GM20431 (cell line): ENCODE measurements at regions not wholly inside any gene's neighbourhood (a gene's known extent, or its start where the extent isn't known, plus 50 kb on each side); places are given as distances from the start of the nearest gene placed in this dataset.

Experiments used
- in situ Hi-C: fragments of 300-500 bp; cut with MseI, MboI; formaldehyde crosslinking; loops from one replicate; pipeline ENCODE4 v1.15.0; 2020; ENCODE audit warnings: low sequenced_read_pairs; ENCODE audit not compliant: unreplicated experiment

DNA sequence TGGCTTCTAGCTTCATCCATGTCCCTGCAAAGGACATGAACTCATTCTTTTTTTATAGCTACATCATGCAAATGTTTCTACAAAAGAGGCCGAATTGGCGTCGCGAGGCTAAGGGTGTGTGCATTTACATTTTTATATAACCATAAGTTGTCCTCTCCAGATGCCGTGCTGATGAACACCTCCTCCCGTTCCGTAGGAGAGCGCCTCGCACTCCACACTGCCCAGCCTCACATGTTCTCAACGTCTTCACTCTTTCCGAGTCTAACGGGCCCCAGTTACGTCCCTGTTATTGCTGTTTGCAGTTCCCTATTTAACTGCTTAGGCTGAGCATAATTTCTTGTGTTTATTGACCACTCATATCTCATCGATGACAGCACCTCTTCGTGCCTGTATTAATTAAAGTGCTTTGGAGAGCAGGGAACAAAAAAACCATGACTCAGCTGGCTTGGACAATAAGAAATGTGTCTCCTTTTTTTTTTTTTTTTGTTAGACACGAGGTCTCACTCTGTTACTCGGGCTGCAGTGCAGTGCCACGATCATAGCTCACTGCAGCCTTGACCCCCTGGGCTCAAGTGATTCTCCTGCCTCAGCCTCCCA lies 113.5 kb upstream of the SDK1 start:
- in situ Hi-C loops = no loop called here

DNA sequence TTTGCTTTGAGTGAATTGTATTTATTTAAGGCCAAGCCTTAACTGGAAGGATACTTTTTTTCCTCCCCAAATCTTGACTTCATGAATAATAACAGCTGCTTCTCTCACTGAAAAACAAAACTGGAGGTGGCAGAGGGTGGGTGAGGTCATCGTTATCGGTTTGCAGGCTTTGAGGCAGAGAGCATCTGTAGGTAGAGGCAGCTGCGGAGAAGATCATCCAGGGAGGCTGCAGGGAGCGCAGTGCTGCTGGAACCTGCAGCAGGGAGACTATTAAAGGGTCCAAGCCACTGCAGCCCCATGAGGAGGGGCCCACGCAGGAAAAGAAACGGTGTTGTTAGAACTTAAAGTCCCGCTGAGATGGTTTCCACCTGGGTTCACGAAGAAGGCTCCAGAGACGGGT lies 112.1 kb upstream of the SDK1 start:
- in situ Hi-C loops = no loop called here

DNA sequence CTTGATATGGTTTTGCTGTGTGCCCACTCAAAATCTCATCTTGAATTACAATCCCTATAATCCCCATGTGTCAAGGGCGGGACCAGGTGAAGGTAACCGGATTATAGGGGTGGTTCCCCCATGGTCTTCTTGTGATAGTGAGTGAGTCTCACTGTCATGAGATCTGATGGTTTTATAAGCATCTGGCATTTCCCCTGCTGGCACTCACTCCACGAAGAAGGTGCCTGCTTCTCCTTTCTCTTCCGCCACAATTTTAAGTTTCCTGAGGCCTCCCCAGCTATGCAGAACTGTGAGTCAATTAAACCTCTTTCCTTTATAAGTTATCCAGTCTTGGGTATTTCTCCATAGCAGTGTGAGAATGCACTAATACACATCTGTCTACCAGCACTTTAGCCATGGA lies 109.5 kb upstream of the SDK1 start:
- in situ Hi-C loops = no loop called here

DNA sequence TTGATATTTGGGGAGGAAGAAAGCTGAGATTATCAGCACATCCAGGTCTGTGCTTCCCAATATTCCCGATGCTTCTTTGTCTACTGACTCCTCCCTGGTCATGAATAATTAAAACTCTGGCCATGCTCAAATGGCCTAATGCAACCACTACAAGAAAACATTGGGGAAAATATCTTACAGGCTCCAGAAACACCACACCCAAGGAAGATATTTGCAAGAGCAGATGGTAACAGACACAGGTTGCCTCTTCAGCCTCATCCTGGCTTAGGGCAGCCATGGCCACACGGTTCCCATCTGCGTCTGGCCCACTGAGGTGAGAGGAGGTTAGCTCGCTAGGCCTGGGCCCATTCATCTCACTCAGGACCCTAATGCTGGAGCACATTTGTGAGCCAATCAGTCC lies 108.4 kb upstream of the SDK1 start:
- in situ Hi-C loops = no loop called here

DNA sequence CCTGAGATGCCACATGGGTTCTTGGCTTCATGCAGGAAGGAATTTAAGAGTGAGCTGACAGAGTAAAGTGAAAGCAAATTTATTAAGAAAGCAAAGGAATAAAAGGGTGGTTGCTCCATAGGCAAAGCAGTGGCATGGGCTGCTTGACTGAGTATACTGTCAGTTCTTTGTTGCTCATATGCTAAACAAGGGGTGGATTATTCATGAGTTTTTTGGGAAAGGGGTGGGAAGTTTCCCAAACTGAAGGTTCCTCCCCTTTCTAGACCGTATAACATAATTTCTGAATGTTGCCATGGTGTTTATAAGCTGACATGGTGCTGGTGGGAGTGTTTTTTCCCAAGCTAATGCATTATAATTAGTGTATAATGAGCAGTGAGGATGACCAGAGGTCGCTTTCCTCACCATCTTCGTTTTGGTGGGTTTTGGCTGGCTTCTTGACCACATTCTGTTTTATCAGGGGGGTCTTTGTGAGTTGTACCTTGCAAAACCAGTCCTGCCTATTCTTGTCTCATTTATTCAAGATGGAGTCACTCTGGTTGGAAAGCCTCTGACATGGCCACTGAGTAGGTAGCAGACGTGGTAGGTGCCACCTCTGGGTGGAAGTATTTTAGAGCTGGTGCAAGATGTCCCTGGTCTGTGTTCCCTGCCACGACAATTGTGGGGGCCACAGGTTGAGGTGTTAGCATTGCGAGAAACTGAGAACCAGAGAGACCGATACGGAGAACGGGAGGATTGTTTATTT lies 107.5 kb upstream of the SDK1 start:
- in situ Hi-C loops = no loop called here

DNA sequence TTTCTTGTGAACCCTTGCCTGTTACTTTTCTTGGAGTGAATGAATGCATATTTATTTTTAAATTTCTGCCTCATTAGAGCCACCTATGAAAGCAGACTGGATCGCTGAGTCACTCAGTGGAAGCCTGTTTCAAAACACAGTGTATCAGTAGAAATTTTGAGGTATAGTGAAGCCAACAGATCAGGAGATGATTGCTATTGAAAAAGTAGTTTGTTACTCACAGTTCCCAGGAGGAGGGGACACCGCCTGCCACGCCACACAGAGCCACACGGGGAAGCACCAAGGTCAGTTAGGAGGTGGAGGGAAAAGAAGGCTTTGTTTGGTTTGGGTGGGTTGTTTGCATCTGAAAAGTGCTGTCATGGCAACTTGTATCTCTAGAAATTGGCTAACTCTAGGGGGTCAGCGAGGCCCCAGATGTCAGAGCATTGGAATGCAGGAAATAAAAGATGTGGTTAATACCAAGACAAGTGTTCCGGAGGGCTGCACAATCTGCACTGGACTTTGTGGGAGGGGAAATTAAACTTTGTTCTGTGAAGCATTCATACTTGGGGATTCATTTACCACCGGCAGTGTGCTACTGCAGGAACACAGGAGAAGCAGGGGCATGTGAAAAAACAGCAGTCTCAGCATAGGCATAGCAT lies 106.4 kb upstream of the SDK1 start:
- in situ Hi-C loops = no loop called here

DNA sequence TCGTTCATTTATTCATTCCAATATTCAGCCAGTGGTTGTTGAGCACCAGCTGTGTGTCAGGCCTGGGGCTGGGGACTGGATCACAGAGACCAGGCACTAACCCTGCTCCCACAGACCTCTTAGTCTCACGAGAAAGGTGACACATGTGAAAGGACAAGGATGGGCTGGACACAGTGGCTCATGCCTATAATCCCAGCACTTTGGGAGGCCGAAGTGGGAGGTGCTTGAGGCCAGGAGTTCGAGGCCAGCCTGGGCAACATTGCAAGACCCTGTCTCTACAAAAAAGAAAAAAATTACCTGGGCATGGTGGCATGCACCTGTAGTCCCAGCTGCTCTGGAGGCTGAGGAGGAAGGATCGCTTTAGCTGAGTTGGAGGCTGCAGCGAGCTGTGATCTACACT lies 105.9 kb upstream of the SDK1 start:
- in situ Hi-C loops = no loop called here

DNA sequence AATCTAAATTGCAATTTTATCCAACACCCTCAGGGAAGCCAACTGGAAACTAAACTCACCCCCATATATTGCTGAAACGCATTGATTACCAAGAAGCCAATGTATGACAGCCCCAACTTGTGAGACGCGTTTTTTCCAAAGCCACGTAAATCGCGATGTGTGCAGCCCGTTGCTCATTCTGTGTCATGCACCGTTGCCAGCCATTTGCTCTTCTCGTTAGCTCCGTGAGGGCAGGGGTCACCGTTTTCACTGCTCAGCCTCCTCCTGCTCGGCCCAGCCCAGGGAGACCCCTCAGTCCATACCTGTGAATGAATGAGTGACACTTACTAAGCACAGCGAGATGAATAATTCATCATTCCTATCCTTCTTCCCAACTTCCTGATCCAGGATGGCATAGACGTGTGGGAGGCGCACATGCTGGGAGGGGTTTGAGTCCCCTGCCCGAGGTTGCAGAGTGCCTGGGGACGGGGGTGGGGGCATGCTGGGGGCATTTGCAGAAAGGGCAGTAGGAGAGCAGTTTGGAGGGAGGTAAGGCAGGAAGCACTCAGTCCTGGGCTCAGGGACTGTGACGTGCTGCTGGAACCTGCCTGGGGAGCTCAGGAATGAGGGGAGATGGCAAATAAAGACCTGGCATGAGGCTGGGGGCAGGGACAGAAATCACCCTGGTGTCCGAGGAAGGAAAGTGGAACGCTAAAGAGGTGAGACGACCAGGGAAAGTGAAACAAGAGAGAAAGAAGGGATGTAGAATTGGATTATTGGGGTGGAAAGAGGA lies 104.2 kb upstream of the SDK1 start:
- in situ Hi-C loops = no loop called here

DNA sequence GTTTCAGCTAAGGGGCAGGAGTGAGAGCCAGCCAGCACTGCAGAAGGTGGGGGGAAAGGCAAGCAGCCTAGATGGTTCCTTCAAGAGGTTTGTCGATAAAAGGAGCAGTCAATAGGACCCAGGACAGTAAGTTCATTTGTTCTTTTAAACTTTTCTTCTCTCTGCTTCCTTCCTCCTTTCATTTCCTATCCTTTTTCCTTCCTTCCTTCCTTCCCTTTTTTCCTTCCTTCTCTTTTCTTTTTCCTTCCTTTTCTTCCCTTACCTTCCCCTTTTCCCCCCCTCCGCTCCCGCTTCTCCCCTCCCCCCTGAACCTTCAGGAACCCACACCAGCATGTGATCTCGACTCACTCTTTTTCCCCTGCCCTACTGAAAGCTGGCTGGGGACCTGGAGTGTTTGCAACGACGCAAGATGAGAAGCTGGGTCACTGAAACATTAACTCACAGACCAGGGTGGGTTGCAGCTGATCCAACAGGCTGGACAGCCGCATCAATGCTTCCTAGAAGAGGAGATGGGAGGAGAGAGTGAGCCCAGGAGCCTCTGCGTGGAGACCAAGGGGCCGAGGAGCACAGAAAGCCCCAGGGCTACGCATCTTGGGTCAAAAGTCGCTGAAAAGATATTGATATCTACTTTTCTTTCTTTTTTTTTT lies 103.4 kb upstream of the SDK1 start:
- in situ Hi-C loops = no loop called here

DNA sequence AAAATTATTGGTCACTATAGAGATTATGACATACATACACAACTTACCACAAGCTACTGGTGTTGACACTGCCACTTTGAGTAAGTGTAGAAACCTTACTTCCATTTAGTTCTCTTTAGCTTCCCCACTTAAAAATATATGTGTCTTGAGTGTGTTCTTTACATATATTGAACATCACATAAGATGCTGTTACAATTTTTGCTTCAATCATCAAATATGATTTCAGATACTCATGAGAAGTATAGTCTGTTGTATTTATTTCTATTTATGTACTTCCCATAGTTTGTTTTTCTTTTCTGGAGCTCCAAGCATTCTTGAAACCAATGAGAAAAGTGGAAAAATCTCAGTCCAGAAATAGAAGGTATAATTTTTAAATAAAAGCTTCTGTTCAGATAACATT lies 102.7 kb upstream of the SDK1 start:
- in situ Hi-C loops = no loop called here

DNA sequence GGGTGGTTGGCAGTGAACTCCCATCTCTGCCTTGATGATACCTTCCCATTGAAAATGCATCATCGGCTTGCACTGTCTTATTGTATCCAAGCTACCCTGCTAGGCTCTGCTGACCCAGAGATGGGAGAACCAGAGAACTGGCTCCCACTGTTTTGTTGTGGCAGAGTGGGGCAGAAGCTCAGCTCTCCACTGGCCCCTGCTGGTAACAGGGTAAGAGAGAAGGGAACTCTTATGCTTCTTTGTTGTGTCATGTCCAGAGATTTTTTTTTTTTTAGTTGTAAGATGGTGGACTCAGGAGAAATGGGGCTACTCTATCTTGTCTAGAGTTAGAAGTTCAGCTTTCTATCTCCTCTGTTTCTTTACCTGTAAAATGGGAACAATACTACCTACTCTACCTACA lies 100.5 kb upstream of the SDK1 start:
- in situ Hi-C loops = no loop called here

DNA sequence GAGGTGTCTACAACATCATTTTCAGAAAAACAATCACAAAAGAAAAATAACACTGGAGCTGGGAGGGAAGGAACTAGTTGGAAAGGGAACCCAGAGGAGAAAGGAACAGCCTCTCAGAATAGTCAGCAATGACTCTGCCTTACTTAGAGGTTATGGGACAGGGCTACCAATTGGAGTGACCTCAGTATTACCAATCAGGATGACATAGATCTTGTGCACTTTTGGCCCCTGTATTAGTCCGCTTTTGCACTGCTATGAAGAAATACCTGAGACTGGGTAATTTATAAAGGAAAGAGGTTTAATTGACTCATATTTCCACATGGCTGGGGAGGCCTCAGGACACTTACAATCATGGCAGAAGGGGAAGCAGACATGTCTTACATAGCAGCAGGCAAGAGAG lies 99.7 kb upstream of the SDK1 start:
- in situ Hi-C loops = no loop called here

DNA sequence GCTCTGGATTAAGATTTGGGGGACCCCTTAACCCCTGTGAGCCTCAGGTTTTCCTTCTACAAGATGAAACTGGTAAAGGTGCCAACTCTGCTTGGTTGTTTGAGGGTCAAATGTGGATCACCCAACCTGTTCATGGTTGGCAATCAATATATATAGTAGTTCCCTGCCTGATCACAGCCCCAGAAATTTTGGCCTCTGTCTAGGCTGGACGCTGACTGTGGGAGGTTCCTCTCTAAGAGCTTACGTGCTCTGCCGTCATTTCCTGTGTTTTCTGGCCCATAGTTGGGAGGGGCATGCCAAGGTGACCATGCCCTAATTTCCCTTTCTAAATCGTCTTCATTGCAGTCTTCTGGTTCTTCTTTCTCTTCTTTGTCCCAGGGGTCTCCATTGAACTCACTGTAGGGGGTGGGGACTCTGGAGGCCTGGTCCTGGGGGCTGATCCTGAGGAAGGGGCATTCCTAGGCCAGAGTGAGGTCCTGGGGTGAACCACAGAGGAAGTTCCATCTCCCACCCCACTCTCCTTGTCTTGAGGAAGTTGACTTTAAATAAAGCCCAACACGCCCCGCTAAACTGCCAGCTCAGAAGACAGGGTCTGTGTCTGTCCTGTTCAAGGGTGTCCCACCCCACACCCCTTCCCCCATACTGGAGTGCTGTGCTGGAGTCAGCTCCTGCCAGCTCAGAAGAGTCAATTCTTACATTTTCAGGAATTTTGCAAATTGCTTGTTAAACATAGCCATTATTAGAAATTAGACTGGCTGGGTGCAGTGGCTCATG lies 98.9 kb upstream of the SDK1 start:
- in situ Hi-C loops = no loop called here

DNA sequence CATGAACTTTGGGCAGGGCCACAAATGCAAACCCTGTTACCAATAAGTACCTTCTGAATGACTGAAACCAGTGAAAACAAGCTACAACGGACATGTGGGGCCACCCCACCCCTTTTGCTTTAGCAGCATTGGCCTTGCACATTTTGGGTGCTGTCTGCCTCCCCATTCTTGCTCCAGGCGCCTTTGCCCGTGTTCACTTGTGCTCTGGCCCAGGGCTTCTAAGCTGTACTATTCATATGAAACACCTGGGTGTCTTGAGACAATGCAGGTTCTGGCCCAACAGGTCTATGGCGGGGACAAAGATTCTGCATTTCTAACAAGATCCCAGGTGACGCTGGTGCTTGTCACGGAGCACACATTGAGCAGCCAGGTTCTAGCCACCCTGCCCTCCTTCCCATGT lies 96.5 kb upstream of the SDK1 start:
- in situ Hi-C loops = no loop called here

DNA sequence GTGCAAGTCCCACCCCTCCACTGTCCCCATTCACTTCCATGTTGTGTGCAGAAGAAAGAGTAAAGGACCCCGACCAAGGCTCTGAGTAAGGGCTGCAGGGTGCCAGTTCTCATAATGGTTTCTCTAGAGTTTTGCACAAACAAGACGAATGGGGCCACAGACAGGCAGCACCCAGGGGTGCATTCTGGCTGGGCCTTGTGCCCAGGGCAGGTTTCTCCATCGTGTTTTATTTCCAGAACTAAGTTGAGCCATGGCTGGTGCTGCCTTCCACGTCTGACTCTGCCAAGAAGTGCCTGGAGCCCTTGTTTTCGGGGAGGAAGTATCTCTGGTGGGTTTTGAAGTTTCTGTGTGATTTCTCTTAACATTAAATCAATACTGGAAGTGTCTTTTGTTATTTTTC lies 95.0 kb upstream of the SDK1 start:
- in situ Hi-C loops = no loop called here

DNA sequence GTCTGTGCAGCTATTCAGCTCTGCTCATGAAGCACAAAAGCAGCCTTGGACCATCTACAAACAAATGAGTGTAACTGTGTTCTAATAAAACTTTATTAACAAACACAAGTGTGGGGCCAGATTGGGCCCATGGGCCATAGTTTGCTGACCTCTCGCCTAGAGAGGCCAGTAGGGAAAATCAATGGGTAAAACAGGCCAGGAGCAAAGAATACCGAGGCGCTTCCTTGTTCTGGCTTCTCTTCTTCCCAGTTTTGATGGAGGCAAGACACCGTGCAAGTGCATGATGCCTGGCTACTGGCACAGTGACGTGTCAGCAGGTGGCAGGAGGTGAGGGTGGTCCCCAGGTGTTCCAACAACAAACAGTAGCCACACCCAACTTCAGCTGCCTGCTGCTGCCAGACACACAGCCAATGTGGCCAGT lies 94.3 kb upstream of the SDK1 start:
- in situ Hi-C loops = no loop called here

DNA sequence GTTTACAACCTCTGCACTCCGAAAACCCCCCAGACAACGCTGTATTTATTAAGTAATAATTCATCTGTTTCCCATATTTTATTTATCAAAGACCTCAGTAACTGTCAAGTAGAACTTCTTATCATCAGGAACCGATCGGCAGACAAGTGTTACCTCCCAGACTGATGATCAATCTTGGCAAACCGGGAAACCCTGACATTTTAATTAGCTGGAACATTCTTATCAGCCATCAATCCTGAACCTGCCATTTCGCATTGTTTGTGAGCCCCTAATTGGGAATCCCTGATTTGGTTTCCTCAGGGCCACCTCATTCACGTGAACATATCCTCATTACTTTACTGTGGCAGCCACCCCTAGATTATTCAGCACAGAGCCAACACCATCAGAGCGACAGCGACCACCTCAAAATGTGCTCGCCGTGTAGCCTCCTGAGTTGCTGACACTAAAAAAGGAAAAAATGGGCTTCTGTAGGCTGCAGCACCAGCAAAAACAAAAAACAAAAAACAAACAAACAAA lies 93.6 kb upstream of the SDK1 start:
- in situ Hi-C loops = no loop called here

DNA sequence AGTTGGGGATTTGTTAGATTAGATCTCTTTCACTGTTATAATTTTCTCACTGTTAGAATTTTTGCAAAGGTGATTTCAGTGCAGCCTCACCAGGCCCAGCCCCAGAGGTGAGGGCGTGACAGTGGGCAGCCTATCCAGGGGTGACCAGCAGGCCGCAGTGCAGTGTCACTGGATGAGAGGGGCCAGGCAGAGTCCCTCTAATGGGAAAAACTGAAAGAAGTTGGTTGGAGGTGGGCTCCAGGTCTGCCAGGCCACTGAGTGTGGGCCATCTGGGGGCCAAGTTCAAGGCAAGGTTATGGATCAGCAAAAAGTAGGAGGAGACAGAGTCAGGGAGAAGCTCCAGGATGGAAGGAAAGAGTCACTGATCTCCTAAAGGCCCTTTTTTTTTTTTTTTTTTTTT lies 90.5 kb upstream of the SDK1 start:
- in situ Hi-C loops = no loop called here

DNA sequence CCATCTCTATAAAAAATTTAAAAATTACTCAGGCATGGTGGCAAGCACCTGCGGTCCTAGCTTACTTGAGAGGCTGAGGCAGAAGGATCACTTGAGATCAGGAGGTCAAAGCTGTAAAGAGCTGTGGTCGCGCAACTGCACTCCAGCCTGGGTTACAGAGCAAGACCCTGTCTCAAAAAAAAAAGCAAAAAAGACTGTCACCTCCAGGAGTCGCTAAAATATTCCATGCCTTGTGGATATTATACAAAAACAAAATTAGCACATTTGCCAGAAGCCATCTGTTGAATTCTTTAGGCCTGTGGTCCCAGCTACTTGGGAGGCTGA lies 87.0 kb upstream of the SDK1 start:
- in situ Hi-C loops = no loop called here
